ENCODE measurements at regions not wholly inside any gene's neighbourhood (a gene's known extent, or its start where the extent isn't known, plus 50 kb on each side); places are given as distances from the start of the nearest gene placed in this dataset.

DNA sequence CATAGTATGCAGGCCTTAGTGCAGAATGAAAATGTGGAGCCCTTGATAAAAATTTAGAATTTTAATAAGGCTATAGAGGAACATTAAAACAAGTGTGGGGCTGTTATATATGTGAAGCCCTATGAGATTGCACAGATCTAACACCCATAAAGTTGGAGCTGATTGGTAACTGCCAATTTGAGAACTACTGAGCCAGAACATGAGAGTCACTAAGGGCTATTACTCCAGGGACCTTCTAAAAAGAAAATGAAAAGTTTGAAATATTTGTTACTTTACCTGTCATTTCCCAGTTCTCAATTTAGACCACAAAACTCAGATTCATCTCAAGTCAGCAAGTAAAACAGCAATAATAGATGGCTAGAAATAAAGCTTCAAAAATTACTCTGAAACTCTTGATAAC lies 898.6 kb downstream of the TLE1 start:
- no peak for TF ChIP-seq CTCF (IDR thresholded peaks at IDR 0.05)
- no peak for TF ChIP-seq POLR2A (IDR thresholded peaks at IDR 0.05)

All from adrenal gland (tissue), 5 donors.